Kidney epithelial cell (primary cell): ENCODE measurements at regions not wholly inside any gene's neighbourhood (a gene's known extent, or its start where the extent isn't known, plus 50 kb on each side); places are given as distances from the start of the nearest gene placed in this dataset.

Source experiments
- DNase-seq: peaks from one replicate; pipeline ENCODE4 v3.0.0-alpha.2; 2010; ENCODE audit warnings: low read depth
- H3K27me3 ChIP-seq: 2 replicates; pipeline ENCODE4 v1.6.0; 2011; ENCODE audit warnings: low read length; ENCODE audit not compliant: control insufficient read depth, insufficient read depth
- H3K36me3 ChIP-seq: 2 replicates; pipeline ENCODE4 v1.5.1; 2011; ENCODE audit warnings: low read length; ENCODE audit not compliant: control insufficient read depth, insufficient read depth
- H3K4me3 ChIP-seq: 2 replicates; pipeline ENCODE4 v1.5.1; 2011; ENCODE audit warnings: low read depth, mild to moderate bottlenecking, control low read depth, low read length
- CTCF ChIP-seq: IDR thresholded peaks from 2 replicates; pipeline ENCODE4 v1.5.1; 2011; ENCODE audit warnings: mild to moderate bottlenecking, moderate library complexity, low read length, control low read depth, inconsistent platforms; ENCODE audit not compliant: insufficient read depth, poor library complexity, severe bottlenecking

- no peak for TF ChIP-seq CTCF
- DNase-seq: no peak
- H3K27me3 ChIP-seq: no peaks in the 10 kb centered on the region
- no peak overlapping the region for H3K4me3 ChIP-seq
- no peaks in the 10 kb centered on the region for H3K36me3 ChIP-seq
These were observed 132.0 kb upstream of the FSTL4 start for GRCh38 chr5:133744051-133744959.

- TF ChIP-seq CTCF: no peak
- no peaks in the 10 kb centered on the region for H3K27me3 ChIP-seq
- DNase-seq: no peak
- no peaks in the 10 kb centered on the region for H3K36me3 ChIP-seq
- no peak overlapping the region for H3K4me3 ChIP-seq
These were observed 130.2 kb upstream of the FSTL4 start for GRCh38 chr5:133742431-133742988.

DNA sequence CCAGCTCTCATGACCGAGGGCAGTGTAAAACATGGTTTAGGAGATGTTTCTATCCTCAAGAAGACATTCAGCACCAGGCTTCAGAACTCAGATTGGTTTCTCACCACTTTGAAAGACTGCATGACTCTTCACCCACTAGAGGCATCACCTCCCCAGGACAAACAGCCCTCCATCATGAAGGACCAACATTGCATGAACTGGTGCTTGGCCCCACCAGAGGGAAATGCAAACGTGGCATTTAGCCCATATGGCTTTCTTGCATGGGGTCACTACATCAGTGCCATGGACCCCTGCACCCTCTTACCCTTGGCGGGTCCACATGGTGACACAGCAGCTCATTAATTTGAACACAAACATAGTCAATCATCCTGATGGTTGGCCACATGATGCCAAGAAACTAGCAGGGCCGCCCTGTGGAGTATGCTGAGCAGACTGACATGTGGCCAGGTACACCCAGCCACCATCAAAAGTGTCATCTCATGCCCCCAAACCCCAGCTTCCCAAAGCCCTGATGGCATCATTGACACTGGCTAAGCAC lies 129.5 kb upstream of the FSTL4 start:
- no peak for DNase-seq
- Histone ChIP-seq H3K27me3 (no peaks in the 10 kb centered on the region), H3K36me3 (no peaks in the 10 kb centered on the region), H3K4me3 (no peak overlapping the region)
- no peak for TF ChIP-seq CTCF

GRCh38 chr5:133741396-133741795 lies 129.1 kb upstream of the FSTL4 start:
- Histone ChIP-seq H3K4me3 (no peak overlapping the region), H3K27me3 (no peaks in the 10 kb centered on the region), H3K36me3 (no peaks in the 10 kb centered on the region)
- TF ChIP-seq CTCF: no peak
- DNase-seq: no peak

DNA sequence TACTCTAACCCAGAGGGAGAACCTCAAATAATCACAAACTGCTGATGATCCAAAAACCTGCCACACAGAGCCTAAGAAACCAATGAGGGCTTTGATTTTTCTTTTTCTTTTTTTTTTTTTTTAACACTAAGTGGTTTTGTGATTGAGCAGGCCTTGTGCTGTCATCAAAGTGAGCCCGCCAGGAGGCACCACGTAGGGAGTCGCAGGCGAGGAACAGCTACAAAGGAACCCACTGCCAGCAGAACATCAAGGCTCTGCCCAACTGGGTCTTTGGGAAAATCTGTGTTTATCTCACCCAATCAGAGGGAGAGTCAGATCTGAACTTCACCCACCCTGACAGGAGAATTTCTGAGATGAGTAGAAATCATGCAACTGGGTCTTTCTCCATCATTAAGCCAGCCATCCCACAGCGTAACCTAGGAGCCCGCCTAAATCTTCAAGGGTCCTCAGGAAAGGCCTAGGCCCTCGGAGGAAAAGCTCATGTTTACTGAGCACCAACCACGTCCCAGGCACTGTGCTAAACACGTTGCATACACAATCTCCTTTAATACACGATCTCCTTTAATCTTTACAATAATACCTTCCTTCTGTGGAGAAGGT lies 126.9 kb upstream of the FSTL4 start:
- TF ChIP-seq CTCF: no peak
- Histone ChIP-seq H3K4me3 (no peak overlapping the region), H3K27me3 (no peaks in the 10 kb centered on the region), H3K36me3 (no peaks in the 10 kb centered on the region)
- no peak for DNase-seq
